ENCODE measurements at regions not wholly inside any gene's neighbourhood (a gene's known extent, or its start where the extent isn't known, plus 50 kb on each side); places are given as distances from the start of the nearest gene placed in this dataset.

GRCh38 chr13:37944869-37945442 is 75.4 kb upstream of the TRPC4 start:
- TF ChIP-seq CTCF (IDR thresholded peaks at IDR 0.05) (peak in 1 of 4 experiments; percentile 10), POLR2A (IDR thresholded peaks at IDR 0.05) (no peak)

Measured in uterus (tissue), 2 donors.